ENCODE measurements at regions not wholly inside any gene's neighbourhood (a gene's known extent, or its start where the extent isn't known, plus 50 kb on each side); places are given as distances from the start of the nearest gene placed in this dataset.

DNA sequence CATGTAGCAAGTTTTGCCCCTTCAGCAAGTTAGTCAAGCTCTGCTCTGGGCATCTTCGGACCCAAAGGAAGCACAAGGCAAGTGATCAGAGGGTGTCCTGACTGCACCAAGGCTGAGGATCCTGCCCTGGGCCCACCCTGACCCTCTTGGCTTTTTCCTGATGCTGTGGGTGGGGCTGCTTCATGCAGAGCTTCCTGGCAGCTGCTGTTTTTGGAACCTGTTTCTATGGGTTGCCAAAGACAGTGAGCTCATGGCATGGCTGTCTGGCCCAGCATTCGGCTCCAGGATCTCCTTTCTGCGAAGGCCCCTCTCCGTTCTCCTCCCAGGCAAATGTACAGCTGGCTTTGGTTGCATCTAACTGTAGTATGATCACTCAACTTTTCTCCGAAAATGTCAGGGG, 497.9 kb downstream of the ARHGEF28 start:
- H3K27me3 ChIP-seq (ENCODE audit: control insufficient read depth, insufficient read depth, low read length), result no peaks in the 10 kb centered on the region
- FAIRE-seq (no peak), DNase-seq (ENCODE audit: low read depth) (no peak)
- H3K4me3 ChIP-seq (ENCODE audit: low read depth, low read length), result no peak overlapping the region
- no peaks in the 10 kb centered on the region for H3K36me3 ChIP-seq (ENCODE audit: control insufficient read depth, insufficient read depth, low read length)
- TF ChIP-seq, protein P1, sequence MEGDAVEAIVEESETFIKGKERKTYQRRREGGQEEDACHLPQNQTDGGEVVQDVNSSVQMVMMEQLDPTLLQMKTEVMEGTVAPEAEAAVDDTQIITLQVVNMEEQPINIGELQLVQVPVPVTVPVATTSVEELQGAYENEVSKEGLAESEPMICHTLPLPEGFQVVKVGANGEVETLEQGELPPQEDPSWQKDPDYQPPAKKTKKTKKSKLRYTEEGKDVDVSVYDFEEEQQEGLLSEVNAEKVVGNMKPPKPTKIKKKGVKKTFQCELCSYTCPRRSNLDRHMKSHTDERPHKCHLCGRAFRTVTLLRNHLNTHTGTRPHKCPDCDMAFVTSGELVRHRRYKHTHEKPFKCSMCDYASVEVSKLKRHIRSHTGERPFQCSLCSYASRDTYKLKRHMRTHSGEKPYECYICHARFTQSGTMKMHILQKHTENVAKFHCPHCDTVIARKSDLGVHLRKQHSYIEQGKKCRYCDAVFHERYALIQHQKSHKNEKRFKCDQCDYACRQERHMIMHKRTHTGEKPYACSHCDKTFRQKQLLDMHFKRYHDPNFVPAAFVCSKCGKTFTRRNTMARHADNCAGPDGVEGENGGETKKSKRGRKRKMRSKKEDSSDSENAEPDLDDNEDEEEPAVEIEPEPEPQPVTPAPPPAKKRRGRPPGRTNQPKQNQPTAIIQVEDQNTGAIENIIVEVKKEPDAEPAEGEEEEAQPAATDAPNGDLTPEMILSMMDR (IDR thresholded peaks at IDR 0.05; ENCODE audit: insufficient read depth, low read length, severe bottlenecking), result no peak

DNA sequence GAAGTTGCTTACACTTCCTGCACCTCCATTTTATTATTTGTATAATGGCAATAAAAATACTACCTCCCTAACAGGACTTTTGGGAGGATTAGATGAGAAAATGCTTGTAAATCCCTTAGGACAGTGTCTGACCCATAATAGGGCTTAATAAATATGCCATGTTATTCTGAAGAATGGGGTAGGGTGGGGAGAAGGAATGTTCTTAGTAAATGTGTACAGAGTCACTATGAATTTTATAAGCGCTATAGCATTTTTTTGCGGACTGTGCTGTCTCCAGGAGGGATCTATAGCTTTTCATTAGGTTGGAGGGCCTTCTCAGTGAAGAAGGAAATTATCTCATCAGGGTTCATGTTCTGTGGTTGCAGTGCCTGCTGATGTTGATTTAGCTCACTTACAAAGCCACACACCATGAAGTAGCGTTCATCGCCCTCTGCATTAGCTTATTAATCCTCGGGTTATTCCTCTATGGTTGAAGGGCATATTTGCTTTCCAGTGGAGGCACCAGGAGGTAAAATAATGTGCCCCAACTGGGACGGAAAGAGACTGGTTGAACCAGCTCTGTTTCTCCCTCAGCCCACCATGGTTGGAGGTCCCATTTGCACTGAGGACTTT, 497.1 kb downstream of the ARHGEF28 start:
- H3K27me3 ChIP-seq (ENCODE audit: control insufficient read depth, insufficient read depth, low read length), result no peaks in the 10 kb centered on the region
- H3K4me3 ChIP-seq (ENCODE audit: low read depth, low read length), result no peak overlapping the region
- FAIRE-seq (no peak), DNase-seq (ENCODE audit: low read depth) (no peak)
- TF ChIP-seq, protein P1 (IDR thresholded peaks at IDR 0.05; ENCODE audit: insufficient read depth, low read length, severe bottlenecking), result no peak
- no peaks in the 10 kb centered on the region for H3K36me3 ChIP-seq (ENCODE audit: control insufficient read depth, insufficient read depth, low read length)

DNA sequence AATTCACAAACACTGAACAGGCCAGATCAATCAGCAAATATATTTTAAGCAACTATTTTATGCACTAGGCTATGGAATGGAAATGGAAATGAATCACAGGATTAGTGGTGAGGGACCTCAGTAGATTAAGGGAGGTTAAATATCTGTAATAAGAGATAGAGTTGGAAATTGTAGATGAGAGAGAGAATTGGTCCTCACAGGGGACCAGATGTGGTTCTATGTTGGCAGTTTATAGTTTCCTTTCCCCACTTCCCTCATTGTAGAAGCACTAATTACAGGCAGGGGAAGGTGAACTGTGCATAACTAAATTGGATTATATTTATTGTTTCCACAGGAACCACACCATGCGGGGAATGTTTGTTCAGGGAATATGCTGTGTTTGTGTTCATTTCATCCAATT, 496.2 kb downstream of the ARHGEF28 start:
- Histone ChIP-seq H3K36me3 (ENCODE audit: control insufficient read depth, insufficient read depth, low read length) (no peaks in the 10 kb centered on the region), H3K4me3 (ENCODE audit: low read depth, low read length) (no peak overlapping the region), H3K27me3 (ENCODE audit: control insufficient read depth, insufficient read depth, low read length) (no peaks in the 10 kb centered on the region)
- DNase-seq (ENCODE audit: low read depth), result no peak
- FAIRE-seq, result no peak
- TF ChIP-seq, protein P1 (IDR thresholded peaks at IDR 0.05; ENCODE audit: insufficient read depth, low read length, severe bottlenecking), result no peak

DNA sequence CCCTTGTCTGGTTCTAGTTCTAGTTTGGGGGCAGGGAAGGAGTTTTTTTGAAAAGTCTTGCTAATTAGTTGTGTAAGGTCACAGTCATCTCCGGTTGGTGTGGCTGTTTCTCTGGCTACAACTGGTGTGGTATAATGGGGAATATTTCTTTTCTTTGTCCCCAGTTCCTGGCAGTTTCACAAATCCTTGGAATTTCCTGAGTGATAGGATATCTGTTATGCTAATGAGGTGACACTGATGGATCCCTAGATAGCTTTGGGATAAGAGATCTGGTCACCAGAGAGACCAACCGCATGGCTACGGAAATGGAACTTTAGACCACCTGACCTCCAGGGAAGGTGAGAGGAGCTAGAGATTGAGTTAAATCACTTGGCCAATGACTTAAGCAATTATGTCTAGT, 494.6 kb downstream of the ARHGEF28 start:
- no peak for FAIRE-seq
- no peak for DNase-seq (ENCODE audit: low read depth)
- Histone ChIP-seq H3K4me3 (ENCODE audit: low read depth, low read length) (no peak overlapping the region), H3K36me3 (ENCODE audit: control insufficient read depth, insufficient read depth, low read length) (no peaks in the 10 kb centered on the region), H3K27me3 (ENCODE audit: control insufficient read depth, insufficient read depth, low read length) (no peaks in the 10 kb centered on the region)
- TF ChIP-seq, protein P1 (IDR thresholded peaks at IDR 0.05; ENCODE audit: insufficient read depth, low read length, severe bottlenecking), result no peak

DNA sequence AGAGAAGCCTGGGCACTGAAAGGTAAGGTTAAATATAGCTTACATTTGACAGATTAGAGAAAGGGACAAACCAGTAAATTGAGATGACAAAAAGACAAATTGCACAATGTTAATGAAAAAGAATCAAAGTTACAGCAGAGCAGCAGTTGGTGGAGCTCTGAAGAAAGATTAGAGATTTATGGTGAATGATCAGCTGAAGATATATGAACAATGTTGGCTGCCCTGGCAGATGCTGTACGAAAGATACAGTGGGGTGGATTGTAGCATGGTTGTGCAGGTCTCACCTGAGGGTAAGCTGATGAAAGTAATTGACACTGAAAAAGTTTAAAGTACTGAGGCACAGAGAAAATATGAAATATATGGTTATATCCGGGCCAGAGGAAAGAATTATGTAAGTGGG, 492.1 kb downstream of the ARHGEF28 start:
- H3K4me3 ChIP-seq (ENCODE audit: low read depth, low read length), result no peak overlapping the region
- no peak for DNase-seq (ENCODE audit: low read depth)
- H3K36me3 ChIP-seq (ENCODE audit: control insufficient read depth, insufficient read depth, low read length), result no peaks in the 10 kb centered on the region
- no peaks in the 10 kb centered on the region for H3K27me3 ChIP-seq (ENCODE audit: control insufficient read depth, insufficient read depth, low read length)
- TF ChIP-seq, protein P1 (IDR thresholded peaks at IDR 0.05; ENCODE audit: insufficient read depth, low read length, severe bottlenecking), result no peak
- no peak for FAIRE-seq

DNA sequence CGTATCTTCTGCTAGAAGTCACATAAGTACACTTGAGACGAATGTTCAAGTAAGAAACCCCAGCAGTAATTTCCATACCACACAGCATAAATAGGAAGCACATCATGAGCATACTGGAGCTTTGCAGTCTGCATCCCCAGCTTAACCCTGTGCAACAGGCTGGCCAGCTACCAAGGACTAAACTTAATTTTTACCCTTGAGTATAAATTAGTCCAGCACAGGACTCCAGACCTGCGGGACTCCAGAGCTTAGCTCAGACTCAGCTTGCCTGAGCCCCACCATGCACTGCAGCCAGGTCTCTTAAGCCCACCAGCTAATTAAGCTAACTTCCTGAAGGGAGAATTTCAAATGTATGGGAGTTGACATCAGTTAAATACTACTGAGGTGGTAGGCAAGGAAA, 491.0 kb downstream of the ARHGEF28 start:
- DNase-seq (ENCODE audit: low read depth) (no peak), FAIRE-seq (no peak)
- Histone ChIP-seq H3K27me3 (ENCODE audit: control insufficient read depth, insufficient read depth, low read length) (no peaks in the 10 kb centered on the region), H3K4me3 (ENCODE audit: low read depth, low read length) (no peak overlapping the region), H3K36me3 (ENCODE audit: control insufficient read depth, insufficient read depth, low read length) (no peaks in the 10 kb centered on the region)
- TF ChIP-seq, protein P1 (IDR thresholded peaks at IDR 0.05; ENCODE audit: insufficient read depth, low read length, severe bottlenecking), result no peak

Measured in bronchial epithelial cell (primary cell).